Common myeloid progenitor, CD34-positive (primary cell): ENCODE measurements at regions not wholly inside any gene's neighbourhood (a gene's known extent, or its start where the extent isn't known, plus 50 kb on each side); places are given as distances from the start of the nearest gene placed in this dataset.

Experiments
- CTCF ChIA-PET: fragments of 350-600 bp; sonication (Branson Sonifier 250); formaldehyde crosslinking; loops from one replicate; lab custom pipeline; 2021; ENCODE audit warnings: antibody characterized with exemption; lab: Charles Lee
- POLR2A ChIA-PET: fragments of 350-600 bp; sonication (Branson Sonifier 250); formaldehyde crosslinking; loops from one replicate; lab custom pipeline; 2021; ENCODE audit warnings: antibody characterized with exemption; lab: Charles Lee
- DNase-seq, 3 donors: peaks; one replicate each; pipeline versions ENCODE4 v3.0.0 to v3.0.0-alpha.2; 2013
- H3K27ac ChIP-seq, 2 experiments: 1 replicate in 1 of 2; 2 replicates in 1 of 2; pipeline ENCODE4 v1.7.0; 2013; ENCODE audit warnings: inconsistent platforms in 2 of 2, low read length in 2 of 2, mild to moderate bottlenecking in 2 of 2, low read depth in 1 of 2, moderate library complexity in 1 of 2; ENCODE audit not compliant: severe bottlenecking in 2 of 2, insufficient read depth in 1 of 2, poor library complexity in 1 of 2
- H3K27me3 ChIP-seq, 5 experiments: replicated peaks in 2 of 5; 1 replicate in 3 of 5; 2 replicates in 2 of 5; pipeline versions ENCODE4 v1.6.1 to v1.7.0; 2013; ENCODE audit warnings: low read length in 4 of 5, mild to moderate bottlenecking in 2 of 5, moderate library complexity in 2 of 5, inconsistent platforms in 1 of 5; ENCODE audit not compliant: insufficient read depth in 5 of 5, control insufficient read depth in 4 of 5
- H3K36me3 ChIP-seq, 4 experiments: 1 replicate in 2 of 4; 2 replicates in 2 of 4; pipeline versions ENCODE4 v1.6.1 to v1.7.0; 2013; ENCODE audit warnings: low read length in 3 of 4, control low read depth in 1 of 4, mild to moderate bottlenecking in 1 of 4; ENCODE audit not compliant: control insufficient read depth in 4 of 4, insufficient read depth in 4 of 4
- H3K4me1 ChIP-seq, 4 experiments: 1 replicate in 3 of 4; 2 replicates in 1 of 4; pipeline versions ENCODE4 v1.6.1 to v1.7.1; 2013; ENCODE audit warnings: low read length in 3 of 4, mild to moderate bottlenecking in 3 of 4, control low read depth in 1 of 4, inconsistent platforms in 1 of 4, moderate library complexity in 1 of 4; ENCODE audit not compliant: control insufficient read depth in 4 of 4, insufficient read depth in 4 of 4; ENCODE audit errors: control extremely low read depth in 1 of 4
- H3K4me3 ChIP-seq, 7 experiments: 1 replicate in 4 of 7; 2 replicates in 3 of 7; pipeline versions ENCODE4 v1.5.1 to v1.7.0; 2013; ENCODE audit warnings: mild to moderate bottlenecking in 7 of 7, low read length in 6 of 7, moderate library complexity in 6 of 7, inconsistent platforms in 2 of 7, low read depth in 2 of 7, control low read depth in 1 of 7; ENCODE audit not compliant: insufficient read depth in 4 of 7, control insufficient read depth in 1 of 7; ENCODE audit errors: extremely low read depth in 1 of 7
- H3K9me3 ChIP-seq, 5 experiments: 1 replicate in 4 of 5; 2 replicates in 1 of 5; pipeline versions ENCODE4 v1.6.1 to v1.7.1; 2013; ENCODE audit warnings: low read length in 4 of 5, mild to moderate bottlenecking in 2 of 5, inconsistent platforms in 1 of 5, low read depth in 1 of 5, moderate library complexity in 1 of 5; ENCODE audit not compliant: control insufficient read depth in 4 of 5, insufficient read depth in 2 of 5; ENCODE audit errors: control extremely low read depth in 1 of 5
- WGBS: methylation state at CpG from one replicate; pipeline ENCODE4 v1.1.5; 2013; ENCODE audit not compliant: insufficient coverage; 5-methylcytosine and 5-hydroxymethylcytosine counted together

- ChIA-PET POLR2A (no interaction called here), CTCF (no interaction called here)
- no peak overlapping the region for H3K27ac ChIP-seq
- H3K4me1 ChIP-seq = no peaks in the 10 kb centered on the region
- DNase-seq = no peak
- no peaks in the 10 kb centered on the region for H3K9me3 ChIP-seq
- 98% methylated on average over 7 of the region's 7 CpGs for WGBS
- H3K36me3 ChIP-seq = no peaks in the 10 kb centered on the region
- H3K27me3 ChIP-seq = peaks cover 0 to 14% (median 6%) of the 10 kb centered on the region in 5 experiments
- no peak overlapping the region for H3K4me3 ChIP-seq
These were observed 53.1 kb upstream of the VSX1 start for GRCh38 chr20:25135031-25135430.

GRCh38 chr20:25136056-25136455 lies 54.1 kb upstream of the VSX1 start:
- Histone ChIP-seq H3K27me3 (peaks cover 0 to 23% (median 10%) of the 10 kb centered on the region in 5 experiments), H3K9me3 (no peaks in the 10 kb centered on the region), H3K4me3 (no peak overlapping the region), H3K27ac (no peak overlapping the region), H3K4me1 (no peaks in the 10 kb centered on the region), H3K36me3 (no peaks in the 10 kb centered on the region)
- POLR2A ChIA-PET = no interaction called here
- DNase-seq = no peak
- CTCF ChIA-PET = no interaction called here
- WGBS = 93% methylated on average over 1 of the region's 1 CpG

- no peaks in the 10 kb centered on the region for H3K9me3 ChIP-seq
- CTCF ChIA-PET = interaction anchor here (0.7 to 1.0 kb wide), 3 partner anchors 9 to 143 kb away, joined by 3 read pairs; no protein-coding TSS in a partner anchor
- WGBS = 96% methylated on average over 6 of the region's 6 CpGs
- H3K4me1 ChIP-seq = no peaks in the 10 kb centered on the region
- no peak overlapping the region for H3K4me3 ChIP-seq
- DNase-seq = no peak
- POLR2A ChIA-PET = no interaction called here
- H3K27me3 ChIP-seq = peaks cover 0 to 29% (median 12%) of the 10 kb centered on the region in 5 experiments
- H3K27ac ChIP-seq = no peak overlapping the region
- no peaks in the 10 kb centered on the region for H3K36me3 ChIP-seq
These were observed 55.0 kb upstream of the VSX1 start for GRCh38 chr20:25136643-25137559.

GRCh38 chr20:25139029-25139705 lies 56.3 kb upstream of the ENTPD6 start:
- WGBS = 86% methylated on average over 11 of the region's 12 CpGs
- CTCF ChIA-PET = no interaction called here

GRCh38 chr20:25140968-25141367 lies 54.5 kb upstream of the ENTPD6 start:
- 98% methylated on average over 5 of the region's 5 CpGs for WGBS
- ChIA-PET POLR2A (no interaction called here), CTCF (no interaction called here)
- Histone ChIP-seq H3K27me3 (peaks cover 0 to 35% (median 19%) of the 10 kb centered on the region in 5 experiments), H3K9me3 (no peaks in the 10 kb centered on the region), H3K4me3 (no peak overlapping the region), H3K27ac (no peak overlapping the region), H3K4me1 (no peaks in the 10 kb centered on the region), H3K36me3 (no peaks in the 10 kb centered on the region)
- DNase-seq = no peak

More at GRCh38 chr20:25139029-25139705, 56.3 kb upstream of the ENTPD6 start:
- Histone ChIP-seq H3K4me3 (no peak overlapping the region), H3K36me3 (no peaks in the 10 kb centered on the region), H3K4me1 (no peaks in the 10 kb centered on the region), H3K27me3 (peaks cover 0 to 29% (median 14%) of the 10 kb centered on the region in 5 experiments), H3K9me3 (no peaks in the 10 kb centered on the region), H3K27ac (no peak overlapping the region)
- no peak for DNase-seq
- POLR2A ChIA-PET = no interaction called here

GRCh38 chr20:25142435-25142834 lies 53.1 kb upstream of the ENTPD6 start:
- Histone ChIP-seq H3K4me3 (no peak overlapping the region), H3K9me3 (no peaks in the 10 kb centered on the region), H3K27ac (no peak overlapping the region), H3K27me3 (peaks cover 0 to 44% (median 21%) of the 10 kb centered on the region in 5 experiments), H3K4me1 (no peaks in the 10 kb centered on the region), H3K36me3 (no peaks in the 10 kb centered on the region)
- WGBS = 94% methylated on average over 3 of the region's 3 CpGs
- ChIA-PET CTCF (no interaction called here), POLR2A (no interaction called here)
- DNase-seq = no peak

GRCh38 chr20:25145131-25145530 lies 50.4 kb upstream of the ENTPD6 start:
- Histone ChIP-seq H3K4me3 (no peak overlapping the region), H3K4me1 (peaks cover 0 to 10% (median 5%) of the 10 kb centered on the region in 4 experiments), H3K36me3 (no peaks in the 10 kb centered on the region), H3K27me3 (peaks cover 6 to 63% (median 26%) of the 10 kb centered on the region in 5 experiments), H3K9me3 (no peaks in the 10 kb centered on the region), H3K27ac (no peak overlapping the region)
- DNase-seq = no peak
- ChIA-PET CTCF (no interaction called here), POLR2A (no interaction called here)
- WGBS = 85% methylated on average over 7 of the region's 7 CpGs
